ENCODE measurements at regions not wholly inside any gene's neighbourhood (a gene's known extent, or its start where the extent isn't known, plus 50 kb on each side); places are given as distances from the start of the nearest gene placed in this dataset.

DNA sequence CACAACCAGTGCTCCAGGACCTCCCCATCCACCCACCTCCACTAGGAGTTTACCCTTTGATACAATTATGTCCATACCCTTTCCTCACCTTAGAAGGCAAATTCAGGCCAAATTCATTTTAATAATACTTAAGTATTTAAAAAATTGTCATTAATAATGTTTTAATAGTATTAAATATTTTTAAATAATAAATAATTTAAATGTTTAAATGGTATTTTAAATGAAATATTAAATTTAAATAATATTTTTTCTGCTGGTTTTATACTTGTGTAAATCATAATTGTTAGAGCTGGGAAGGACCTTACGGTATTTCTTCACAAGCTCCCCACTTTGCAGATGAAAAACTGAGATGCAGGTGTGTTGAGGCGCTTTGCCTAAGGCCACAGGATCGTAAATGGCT, 67.8 kb downstream of the NRN1 start:
- Histone ChIP-seq H3K27ac (no peak overlapping the region), H3K36me3 (replicated peaks in 1 of 2; ENCODE audit: insufficient read depth in 1 of 2, low read depth in 2 of 2) (no peaks in the 10 kb centered on the region), H3K9me3 (no peaks in the 10 kb centered on the region), H3K27me3 (no peaks in the 10 kb centered on the region), H3K4me1 (no peaks in the 10 kb centered on the region), H3K4me3 (no peak overlapping the region)
- no peak for ATAC-seq
- intact Hi-C loops (cut with DNase I), result no loop called here
- TF ChIP-seq POLR2A (IDR thresholded peaks at IDR 0.05), result no peak
- TF ChIP-seq, protein P1, sequence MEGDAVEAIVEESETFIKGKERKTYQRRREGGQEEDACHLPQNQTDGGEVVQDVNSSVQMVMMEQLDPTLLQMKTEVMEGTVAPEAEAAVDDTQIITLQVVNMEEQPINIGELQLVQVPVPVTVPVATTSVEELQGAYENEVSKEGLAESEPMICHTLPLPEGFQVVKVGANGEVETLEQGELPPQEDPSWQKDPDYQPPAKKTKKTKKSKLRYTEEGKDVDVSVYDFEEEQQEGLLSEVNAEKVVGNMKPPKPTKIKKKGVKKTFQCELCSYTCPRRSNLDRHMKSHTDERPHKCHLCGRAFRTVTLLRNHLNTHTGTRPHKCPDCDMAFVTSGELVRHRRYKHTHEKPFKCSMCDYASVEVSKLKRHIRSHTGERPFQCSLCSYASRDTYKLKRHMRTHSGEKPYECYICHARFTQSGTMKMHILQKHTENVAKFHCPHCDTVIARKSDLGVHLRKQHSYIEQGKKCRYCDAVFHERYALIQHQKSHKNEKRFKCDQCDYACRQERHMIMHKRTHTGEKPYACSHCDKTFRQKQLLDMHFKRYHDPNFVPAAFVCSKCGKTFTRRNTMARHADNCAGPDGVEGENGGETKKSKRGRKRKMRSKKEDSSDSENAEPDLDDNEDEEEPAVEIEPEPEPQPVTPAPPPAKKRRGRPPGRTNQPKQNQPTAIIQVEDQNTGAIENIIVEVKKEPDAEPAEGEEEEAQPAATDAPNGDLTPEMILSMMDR (IDR thresholded peaks at IDR 0.05), result no peak
- DNase-seq, result no peak
- 79 to 82% methylated on average over 3 of the region's 3 CpGs for WGBS, 2 donors

DNA sequence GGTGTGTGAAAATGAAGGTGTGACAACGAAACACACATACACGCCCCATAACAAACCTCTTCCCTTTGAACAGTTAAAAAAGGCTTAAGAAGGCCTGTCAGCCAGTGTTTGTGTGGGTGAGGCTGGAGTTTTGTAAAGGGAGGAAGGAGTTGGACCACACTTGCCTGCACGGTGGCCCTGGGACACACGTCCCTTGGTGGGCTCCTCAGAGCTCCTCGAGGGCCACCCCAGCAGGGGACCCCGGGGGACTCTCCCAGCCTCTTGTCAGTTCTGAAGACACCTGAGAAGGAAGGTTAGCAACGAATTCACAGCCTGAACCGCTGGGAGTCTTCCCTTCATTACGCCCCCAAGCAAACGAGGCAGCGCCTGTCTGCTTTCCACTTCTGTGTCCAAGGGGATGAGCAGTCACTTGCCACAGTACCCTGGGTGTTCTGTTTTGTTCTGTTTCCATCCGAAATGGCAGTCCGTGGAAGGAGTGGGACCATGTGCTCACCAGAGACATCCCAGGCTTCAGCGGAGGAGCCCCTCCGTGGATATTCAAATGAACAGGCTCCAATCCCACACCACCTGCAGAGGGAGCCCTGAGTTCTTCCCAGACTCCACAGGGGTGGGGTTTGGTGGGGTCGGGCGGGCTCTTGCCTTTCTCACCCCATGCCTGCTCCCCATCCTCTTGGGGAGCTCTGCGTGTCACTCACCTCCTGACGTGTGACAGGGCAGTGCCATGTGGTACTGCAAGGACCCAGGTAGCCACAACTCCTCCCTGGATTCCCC, 68.6 kb downstream of the NRN1 start:
- ATAC-seq, result no peak
- 57 to 65% methylated on average over 14 to 19 of the region's 19 CpGs for WGBS, 2 donors

DNA sequence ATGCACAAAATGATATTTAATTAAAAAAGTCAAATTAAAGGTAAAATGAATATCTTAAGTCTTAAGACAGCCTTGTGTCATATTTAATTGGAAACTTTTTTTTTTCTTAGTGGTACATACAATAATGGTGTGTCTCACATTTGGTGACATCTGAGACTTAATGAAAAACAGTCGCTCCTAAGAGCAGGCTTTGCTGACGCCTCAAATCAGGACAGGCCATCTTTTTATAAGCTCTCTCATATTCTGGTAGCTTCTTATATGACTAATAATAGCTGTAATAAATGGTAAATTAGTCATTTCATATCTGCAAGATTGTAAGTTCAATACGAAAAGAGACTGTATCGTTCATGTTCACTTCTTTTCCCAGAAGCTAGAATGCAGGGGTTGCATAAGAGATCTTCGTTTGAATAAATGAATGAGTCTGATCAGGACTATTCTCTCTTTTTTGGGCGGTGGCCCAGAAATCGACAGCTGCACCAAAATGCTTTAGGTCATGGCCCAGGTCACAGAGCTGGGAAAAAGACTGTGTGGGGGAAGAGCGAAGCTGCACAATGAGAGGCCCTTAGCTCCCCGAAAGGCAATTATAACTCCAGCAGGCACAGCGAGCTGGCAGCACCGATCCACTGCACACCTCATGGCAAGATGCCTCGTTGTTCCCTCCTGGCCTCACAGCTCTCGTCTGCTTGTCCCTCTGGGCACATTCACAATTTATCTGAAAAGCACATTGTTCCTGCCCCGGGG, 69.4 kb downstream of the NRN1 start:
- 56 to 63% methylated on average over 14 of the region's 14 CpGs for WGBS, 2 donors
- no peaks in the 10 kb centered on the region for H3K36me3 ChIP-seq (replicated peaks in 1 of 2; ENCODE audit: insufficient read depth in 1 of 2, low read depth in 2 of 2)
- H3K9me3 ChIP-seq, result no peaks in the 10 kb centered on the region
- no peak overlapping the region for H3K27ac ChIP-seq
- no peaks in the 10 kb centered on the region for H3K4me1 ChIP-seq
- no peak for ATAC-seq
- intact Hi-C loops (cut with DNase I), result no loop called here
- DNase-seq, result no peak
- no peaks in the 10 kb centered on the region for H3K27me3 ChIP-seq
- H3K4me3 ChIP-seq, result no peak overlapping the region
- TF ChIP-seq, protein P1 (IDR thresholded peaks at IDR 0.05), result no peak
- no peak for TF ChIP-seq POLR2A (IDR thresholded peaks at IDR 0.05)

More for the DNA sequence above, 68.6 kb downstream of the NRN1 start:
- no peak for DNase-seq
- no peak for TF ChIP-seq POLR2A (IDR thresholded peaks at IDR 0.05)
- TF ChIP-seq, protein P1 (IDR thresholded peaks at IDR 0.05), result no peak
- H3K4me1 ChIP-seq, result no peaks in the 10 kb centered on the region
- H3K36me3 ChIP-seq (replicated peaks in 1 of 2; ENCODE audit: insufficient read depth in 1 of 2, low read depth in 2 of 2), result no peaks in the 10 kb centered on the region
- no peak overlapping the region for H3K4me3 ChIP-seq
- H3K9me3 ChIP-seq, result no peaks in the 10 kb centered on the region
- intact Hi-C loops (cut with DNase I), result no loop called here
- no peaks in the 10 kb centered on the region for H3K27me3 ChIP-seq
- H3K27ac ChIP-seq, result no peak overlapping the region

DNA sequence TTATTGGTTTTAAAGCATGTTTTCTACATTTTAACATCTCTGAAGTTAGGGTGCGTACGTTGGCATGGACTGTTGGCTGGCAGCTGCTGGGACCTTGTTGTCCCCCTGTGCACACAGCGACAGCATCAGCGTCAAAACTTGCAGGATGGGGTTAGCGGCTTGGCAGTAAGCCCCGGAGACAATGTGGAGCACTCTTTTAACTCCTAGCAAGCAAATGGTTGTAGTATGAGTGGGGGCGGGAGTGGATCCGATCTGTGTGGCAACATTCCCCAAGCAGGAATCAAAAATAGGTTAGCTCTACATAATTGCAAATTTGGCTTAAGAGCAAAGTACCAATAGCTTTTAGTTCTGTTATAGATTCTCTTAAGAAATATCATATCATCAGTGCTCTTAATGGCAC, 70.1 kb downstream of the NRN1 start:
- TF ChIP-seq POLR2A (IDR thresholded peaks at IDR 0.05), result no peak
- TF ChIP-seq, protein P1 (IDR thresholded peaks at IDR 0.05), result no peak
- intact Hi-C loops (cut with DNase I), result no loop called here
- H3K36me3 ChIP-seq (replicated peaks in 1 of 2; ENCODE audit: insufficient read depth in 1 of 2, low read depth in 2 of 2), result no peaks in the 10 kb centered on the region
- no peaks in the 10 kb centered on the region for H3K27me3 ChIP-seq
- H3K9me3 ChIP-seq, result no peaks in the 10 kb centered on the region
- no peak for ATAC-seq
- no peak overlapping the region for H3K27ac ChIP-seq
- H3K4me3 ChIP-seq, result no peak overlapping the region
- H3K4me1 ChIP-seq, result no peaks in the 10 kb centered on the region
- no peak for DNase-seq
- WGBS, 2 donors, result 70 to 78% methylated on average over 8 of the region's 8 CpGs

All from body of pancreas (tissue), 4 donors.